HFF-Myc (cell line): ENCODE measurements at regions not wholly inside any gene's neighbourhood (a gene's known extent, or its start where the extent isn't known, plus 50 kb on each side); places are given as distances from the start of the nearest gene placed in this dataset.

Experiments used
- DNase-seq: peaks from one replicate; pipeline ENCODE4 v3.0.0-alpha.2; 2011; ENCODE audit warnings: low read depth; ENCODE audit errors: extremely low read depth
- H3K4me3 ChIP-seq: replicated peaks from 2 replicates; pipeline ENCODE4 v1.5.1; 2011; ENCODE audit warnings: low read depth, mild to moderate bottlenecking, control low read depth, low read length
- TF ChIP-seq, protein P1 (sequence below): IDR thresholded peaks from 2 replicates; pipeline ENCODE4 v1.5.1; 2012; ENCODE audit warnings: mild to moderate bottlenecking, low read depth, low read length, control low read depth; ENCODE audit errors: missing control alignments

GRCh38 chr6:170134471-170135440, 156.1 kb downstream of the DLL1 start:
- TF ChIP-seq, protein P1, sequence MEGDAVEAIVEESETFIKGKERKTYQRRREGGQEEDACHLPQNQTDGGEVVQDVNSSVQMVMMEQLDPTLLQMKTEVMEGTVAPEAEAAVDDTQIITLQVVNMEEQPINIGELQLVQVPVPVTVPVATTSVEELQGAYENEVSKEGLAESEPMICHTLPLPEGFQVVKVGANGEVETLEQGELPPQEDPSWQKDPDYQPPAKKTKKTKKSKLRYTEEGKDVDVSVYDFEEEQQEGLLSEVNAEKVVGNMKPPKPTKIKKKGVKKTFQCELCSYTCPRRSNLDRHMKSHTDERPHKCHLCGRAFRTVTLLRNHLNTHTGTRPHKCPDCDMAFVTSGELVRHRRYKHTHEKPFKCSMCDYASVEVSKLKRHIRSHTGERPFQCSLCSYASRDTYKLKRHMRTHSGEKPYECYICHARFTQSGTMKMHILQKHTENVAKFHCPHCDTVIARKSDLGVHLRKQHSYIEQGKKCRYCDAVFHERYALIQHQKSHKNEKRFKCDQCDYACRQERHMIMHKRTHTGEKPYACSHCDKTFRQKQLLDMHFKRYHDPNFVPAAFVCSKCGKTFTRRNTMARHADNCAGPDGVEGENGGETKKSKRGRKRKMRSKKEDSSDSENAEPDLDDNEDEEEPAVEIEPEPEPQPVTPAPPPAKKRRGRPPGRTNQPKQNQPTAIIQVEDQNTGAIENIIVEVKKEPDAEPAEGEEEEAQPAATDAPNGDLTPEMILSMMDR: no peak
- no peak for DNase-seq
- H3K4me3 ChIP-seq: no peak overlapping the region

GRCh38 chr6:170134031-170134470, 156.8 kb downstream of the DLL1 start:
- TF ChIP-seq, protein P1: no peak
- no peak overlapping the region for H3K4me3 ChIP-seq
- no peak for DNase-seq

- TF ChIP-seq, protein P1: no peak
- no peak for DNase-seq
- H3K4me3 ChIP-seq: no peak overlapping the region
These were observed 158.3 kb downstream of the DLL1 start for GRCh38 chr6:170132561-170132991.

DNA sequence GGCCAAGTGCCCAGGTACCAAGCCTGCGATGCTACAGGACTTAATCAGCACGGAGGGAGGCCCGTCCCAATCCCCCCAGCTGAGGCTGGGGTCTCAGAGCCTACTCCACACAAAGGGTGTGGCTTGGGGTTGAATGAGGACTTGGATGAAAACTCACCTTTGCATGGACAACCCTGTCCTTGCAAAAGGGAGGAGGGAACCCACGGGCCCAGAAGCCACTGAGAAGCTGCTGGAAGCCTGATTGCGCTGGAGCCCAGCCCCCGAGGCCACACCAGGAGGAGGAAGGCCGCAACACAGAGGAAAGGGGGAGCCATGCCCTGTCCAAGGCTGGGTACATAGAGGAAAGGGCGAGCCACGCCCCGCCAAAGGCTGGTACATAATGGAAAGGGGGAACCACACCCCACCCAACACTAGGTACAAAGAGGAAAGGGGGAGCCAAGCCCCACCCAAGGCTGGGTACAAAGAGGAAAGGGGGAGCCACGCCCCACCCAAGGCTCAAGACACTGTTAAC, 158.8 kb downstream of the DLL1 start:
- DNase-seq: no peak
- TF ChIP-seq, protein P1: no peak
- H3K4me3 ChIP-seq: no peak overlapping the region

DNA sequence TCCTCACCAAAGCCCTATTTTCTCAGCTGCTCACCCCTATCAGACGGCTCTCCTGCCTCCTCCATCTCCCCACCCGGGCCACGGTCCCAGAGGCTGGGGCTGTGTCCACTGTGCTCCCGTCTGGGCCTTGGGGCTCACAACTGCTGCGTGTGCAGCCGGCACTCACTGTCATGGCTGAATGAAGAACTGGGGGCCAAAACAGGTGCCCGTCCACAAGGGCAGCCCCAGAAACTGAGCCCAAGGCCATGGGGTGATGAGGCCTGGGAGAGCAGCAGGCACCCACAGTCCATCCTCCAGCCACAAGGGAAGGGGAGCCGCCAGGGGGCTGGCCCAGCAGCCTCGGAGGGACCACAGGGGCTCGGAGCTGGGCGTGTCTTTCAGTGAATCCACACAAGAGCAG, 159.5 kb downstream of the DLL1 start:
- no peak for DNase-seq
- TF ChIP-seq, protein P1: no peak
- H3K4me3 ChIP-seq: no peak overlapping the region

- TF ChIP-seq, protein P1: no peak
- no peak overlapping the region for H3K4me3 ChIP-seq
- no peak for DNase-seq
These were observed 160.1 kb downstream of the DLL1 start for GRCh38 chr6:170130771-170131241.
